VCaP (cell line): ENCODE measurements at regions not wholly inside any gene's neighbourhood (a gene's known extent, or its start where the extent isn't known, plus 50 kb on each side); places are given as distances from the start of the nearest gene placed in this dataset.
"Not testable (repeated sequence)": the region's sequence is repeated elsewhere in the genome, so short reads cannot be mapped to it uniquely, and the experiment has no call there.

Source experiments
- H3K27ac ChIP-seq: fragments of 450-650 bp; 2 replicates; pipeline ENCODE4 v1.5.1; 2017
- CTCF ChIP-seq: fragments of 450-650 bp; conservative IDR thresholded peaks from 2 replicates; pipeline ENCODE4 v1.5.1; 2017; ENCODE audit warnings: mild to moderate bottlenecking, moderate library complexity

- no peak for TF ChIP-seq CTCF
- H3K27ac ChIP-seq: no peak overlapping the region
Observed at GRCh38 chr1:164433818-164434170, 125.2 kb upstream of the PBX1 start.

- TF ChIP-seq CTCF: peak; percentile 37; the same call in 1 of the 2 replicates
- no peak overlapping the region for H3K27ac ChIP-seq
Observed at GRCh38 chr1:164440232-164440631, 118.8 kb upstream of the PBX1 start.

- TF ChIP-seq CTCF: no peak
- no peak overlapping the region for H3K27ac ChIP-seq
Observed at GRCh38 chr1:164443166-164443565, 115.8 kb upstream of the PBX1 start.

GRCh38 chr1:164443836-164444235 is 115.1 kb upstream of the PBX1 start:
- no peak overlapping the region for H3K27ac ChIP-seq
- no peak for TF ChIP-seq CTCF

- no peak overlapping the region for H3K27ac ChIP-seq
- TF ChIP-seq CTCF: no peak
Observed at GRCh38 chr1:164446020-164446419, 113.0 kb upstream of the PBX1 start.

- no peak overlapping the region for H3K27ac ChIP-seq
- no peak for TF ChIP-seq CTCF
Observed at GRCh38 chr1:164452549-164452948, 106.4 kb upstream of the PBX1 start.

GRCh38 chr1:164456272-164456671 is 102.7 kb upstream of the PBX1 start:
- H3K27ac ChIP-seq: no peak overlapping the region
- no peak for TF ChIP-seq CTCF

GRCh38 chr1:164459176-164459575 is 99.8 kb upstream of the PBX1 start:
- H3K27ac ChIP-seq: not testable (repeated sequence)
